Right lobe of liver (tissue), 6 donors: ENCODE measurements at regions not wholly inside any gene's neighbourhood (a gene's known extent, or its start where the extent isn't known, plus 50 kb on each side); places are given as distances from the start of the nearest gene placed in this dataset.

Experiments used
- ATAC-seq, 4 donors: fragments of 200-7000 bp; cut with Tn5 transposase; one replicate each; pipeline ENCODE4 v1.9.1; 2020; ENCODE audit warnings: mild to moderate bottlenecking in 4 of 4, moderate library complexity in 4 of 4
- DNase-seq, 3 donors: peaks; one replicate each; pipeline ENCODE4 v3.0.0-alpha.2; 2020
- H3K27ac ChIP-seq, 3 donors: fragments of 200-600 bp; one replicate each; pipeline ENCODE4 v1.8.0; 2022
- H3K27me3 ChIP-seq, 2 donors: fragments of 200-600 bp; one replicate each; pipeline ENCODE4 v1.8.0; 2022
- H3K36me3 ChIP-seq, 4 donors: fragments of 200-600 bp; sonication (generic) in 1 of 4; one replicate each; pipeline versions ENCODE4 v1.5.1 to v1.8.0; 2017 to 2022; ENCODE audit warnings: control low read depth in 1 of 4
- H3K4me1 ChIP-seq, 4 donors: fragments of 200-600 bp; sonication (generic) in 1 of 4; one replicate each; pipeline versions ENCODE4 v1.5.1 to v1.8.0; 2017 to 2022; ENCODE audit warnings: control low read depth in 1 of 4
- H3K4me3 ChIP-seq, 3 donors: fragments of 200-600 bp; one replicate each; pipeline ENCODE4 v1.8.0; 2022
- H3K9me3 ChIP-seq, 4 donors: fragments of 200-600 bp; sonication (generic) in 1 of 4; one replicate each; pipeline versions ENCODE4 v1.5.1 to v1.8.0; 2017 to 2022; ENCODE audit warnings: control low read depth in 1 of 4
- POLR2A ChIP-seq: fragments of 450-650 bp; IDR thresholded peaks from one replicate; pipeline ENCODE4 v1.6.1; 2017; ENCODE audit warnings: antibody characterized with exemption, mild to moderate bottlenecking
- WGBS: methylation state at CpG from one replicate; pipeline ENCODE4 v1.1.6; 2018; ENCODE audit warnings: low coverage, low lambda C conversion rate; ENCODE audit not compliant: insufficient coverage; ENCODE audit errors: missing lambda C conversion rate; 5-methylcytosine and 5-hydroxymethylcytosine counted together
- intact Hi-C, 2 donors: fragments of 100-400 bp; cut with DNase I; formaldehyde crosslinking; loops; one replicate each; pipeline versions ENCODE4 v1.11.2 to v1.14.1; 2022
- TF ChIP-seq, protein P1 (sequence below), 4 donors: fragments of 200-600 bp in 3 of 4; fragments of 450-650 bp in 1 of 4; IDR thresholded peaks; one replicate each; pipeline versions ENCODE4 v1.5.1 to v1.8.0; 2016 to 2022; ENCODE audit warnings: antibody characterized with exemption in 4 of 4, mild to moderate bottlenecking in 2 of 4
- donor health status: DM: no; HTN: yes; CAD: no.
- donor health status: DM: no; HTN: no; CAD: no.
- donor health status: DM: no; HTN: no; CAD: no.
- donor health status: DM: no; HTN: yes; CAD: no.
- donor health status: DM: no; HTN: yes; CAD: no.

DNA sequence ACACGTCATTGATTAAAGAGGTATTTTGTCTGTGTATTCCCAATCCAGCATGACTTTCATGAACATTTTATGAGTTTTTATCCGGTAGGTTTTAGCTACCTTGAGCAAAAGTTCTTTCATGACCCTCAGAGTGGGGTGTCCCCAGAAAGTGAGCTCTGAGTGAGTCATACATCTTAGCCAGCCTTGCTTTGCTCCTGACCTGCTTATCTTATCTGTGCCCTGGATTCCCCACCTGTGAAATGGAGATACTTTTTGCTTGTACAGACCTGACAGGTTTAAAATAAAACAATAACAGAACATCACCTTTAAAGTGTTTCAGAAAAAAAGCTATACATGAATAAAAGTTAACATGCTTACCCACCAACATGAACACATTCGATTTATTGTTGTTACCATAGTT lies 202.8 kb upstream of the SOX5 start:
- ATAC-seq, result no peak
- no peaks in the 10 kb centered on the region for H3K36me3 ChIP-seq
- intact Hi-C loops, result no loop called here
- no peaks in the 10 kb centered on the region for H3K4me1 ChIP-seq
- no peak for DNase-seq
- H3K9me3 ChIP-seq, result no peaks in the 10 kb centered on the region
- no peak for TF ChIP-seq POLR2A
- TF ChIP-seq, protein P1, sequence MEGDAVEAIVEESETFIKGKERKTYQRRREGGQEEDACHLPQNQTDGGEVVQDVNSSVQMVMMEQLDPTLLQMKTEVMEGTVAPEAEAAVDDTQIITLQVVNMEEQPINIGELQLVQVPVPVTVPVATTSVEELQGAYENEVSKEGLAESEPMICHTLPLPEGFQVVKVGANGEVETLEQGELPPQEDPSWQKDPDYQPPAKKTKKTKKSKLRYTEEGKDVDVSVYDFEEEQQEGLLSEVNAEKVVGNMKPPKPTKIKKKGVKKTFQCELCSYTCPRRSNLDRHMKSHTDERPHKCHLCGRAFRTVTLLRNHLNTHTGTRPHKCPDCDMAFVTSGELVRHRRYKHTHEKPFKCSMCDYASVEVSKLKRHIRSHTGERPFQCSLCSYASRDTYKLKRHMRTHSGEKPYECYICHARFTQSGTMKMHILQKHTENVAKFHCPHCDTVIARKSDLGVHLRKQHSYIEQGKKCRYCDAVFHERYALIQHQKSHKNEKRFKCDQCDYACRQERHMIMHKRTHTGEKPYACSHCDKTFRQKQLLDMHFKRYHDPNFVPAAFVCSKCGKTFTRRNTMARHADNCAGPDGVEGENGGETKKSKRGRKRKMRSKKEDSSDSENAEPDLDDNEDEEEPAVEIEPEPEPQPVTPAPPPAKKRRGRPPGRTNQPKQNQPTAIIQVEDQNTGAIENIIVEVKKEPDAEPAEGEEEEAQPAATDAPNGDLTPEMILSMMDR (IDR thresholded peaks at IDR 0.05), result no peak
- 84% methylated on average over 3 of the region's 3 CpGs for WGBS
- H3K27ac ChIP-seq, result no peak overlapping the region
- H3K27me3 ChIP-seq, result no peaks in the 10 kb centered on the region
- H3K4me3 ChIP-seq, result no peak overlapping the region

GRCh38 chr12:24143928-24144327 lies 194.5 kb upstream of the SOX5 start:
- no peaks in the 10 kb centered on the region for H3K27me3 ChIP-seq
- H3K4me1 ChIP-seq, result no peaks in the 10 kb centered on the region
- no peak overlapping the region for H3K27ac ChIP-seq
- DNase-seq, result no peak
- intact Hi-C loops, result no loop called here
- no peak overlapping the region for H3K4me3 ChIP-seq
- no peak for TF ChIP-seq POLR2A
- TF ChIP-seq, protein P1 (IDR thresholded peaks at IDR 0.05), result no peak
- no peaks in the 10 kb centered on the region for H3K36me3 ChIP-seq
- no peaks in the 10 kb centered on the region for H3K9me3 ChIP-seq
- ATAC-seq, result no peak

DNA sequence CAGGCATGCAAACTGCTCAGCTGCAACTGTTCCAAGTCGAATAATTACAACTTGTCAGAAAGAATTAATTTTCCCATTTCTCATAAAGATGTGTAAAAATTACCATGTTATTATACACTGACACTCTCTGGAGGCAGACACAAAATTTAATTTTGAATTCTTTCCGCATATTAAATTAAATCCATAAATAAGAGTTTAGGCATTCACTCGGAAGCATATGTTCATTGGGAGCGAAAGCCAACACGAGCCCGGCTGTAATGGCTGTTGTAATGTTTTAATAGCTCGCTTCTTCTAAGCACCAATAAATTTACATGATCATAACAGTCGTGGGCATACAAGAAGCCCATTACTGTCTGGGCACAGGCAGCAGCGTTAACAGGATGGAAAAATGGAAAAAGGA lies 189.6 kb upstream of the SOX5 start:
- Histone ChIP-seq H3K27me3 (no peaks in the 10 kb centered on the region), H3K27ac (no peak overlapping the region), H3K4me3 (no peak overlapping the region), H3K36me3 (no peaks in the 10 kb centered on the region), H3K9me3 (no peaks in the 10 kb centered on the region), H3K4me1 (no peaks in the 10 kb centered on the region)
- ATAC-seq (no peak), DNase-seq (no peak)
- intact Hi-C loops, result no loop called here
- WGBS, result 94% methylated on average over 9 of the region's 9 CpGs
- TF ChIP-seq, protein P1 (IDR thresholded peaks at IDR 0.05), result no peak
- TF ChIP-seq POLR2A, result no peak

DNA sequence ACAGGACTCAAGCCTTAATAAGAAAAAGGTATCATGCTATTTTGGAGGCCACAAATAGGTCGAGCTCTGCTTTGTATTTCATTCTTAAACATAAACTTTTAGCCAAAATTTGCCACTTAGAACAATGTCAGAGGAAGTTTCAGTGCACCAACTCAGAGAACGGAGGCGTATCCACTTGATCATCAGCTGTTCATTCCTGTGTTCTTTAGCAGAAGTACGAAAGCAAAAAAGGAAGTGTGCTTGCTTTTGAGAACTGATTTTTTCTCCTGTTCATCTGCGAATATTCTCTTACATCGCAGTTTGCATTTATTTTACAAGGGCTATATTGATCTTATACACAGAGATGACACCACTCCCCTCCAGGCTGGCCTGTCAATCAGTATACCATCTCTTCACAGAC lies 188.6 kb upstream of the SOX5 start:
- 66% methylated on average over 6 of the region's 6 CpGs for WGBS
- no peaks in the 10 kb centered on the region for H3K27me3 ChIP-seq

More for the DNA sequence above, 188.6 kb upstream of the SOX5 start:
- intact Hi-C loops, result no loop called here
- TF ChIP-seq, protein P1 (IDR thresholded peaks at IDR 0.05), result no peak
- TF ChIP-seq POLR2A, result no peak
- ATAC-seq (no peak), DNase-seq (no peak)
- no peaks in the 10 kb centered on the region for H3K36me3 ChIP-seq
- H3K9me3 ChIP-seq, result no peaks in the 10 kb centered on the region
- H3K4me3 ChIP-seq, result no peak overlapping the region
- H3K27ac ChIP-seq, result no peak overlapping the region
- no peaks in the 10 kb centered on the region for H3K4me1 ChIP-seq
